ENCODE measurements at regions not wholly inside any gene's neighbourhood (a gene's known extent, or its start where the extent isn't known, plus 50 kb on each side); places are given as distances from the start of the nearest gene placed in this dataset.

GRCh38 chr7:41010967-41011366 is 691.9 kb downstream of the INHBA start:
- no peak overlapping the region for H2BK20ac ChIP-seq (ENCODE audit: low read depth, low read length, poor library complexity, severe bottlenecking)
- no peaks in the 10 kb centered on the region for H3K79me1 ChIP-seq (ENCODE audit: insufficient read depth, low read depth, low read length, poor library complexity, severe bottlenecking)
- no peak overlapping the region for H3K27ac ChIP-seq (ENCODE audit: insufficient read length, low read depth, low read length)
- H3K56ac ChIP-seq (ENCODE audit: insufficient read length, low read depth, low read length) = no peak overlapping the region
- no peak for TF ChIP-seq CTCF (conservative IDR thresholded peaks at IDR 0.05)
- no peaks in the 10 kb centered on the region for H3K9me3 ChIP-seq (ENCODE audit: control insufficient read depth, low read depth, low read length)
- no peak overlapping the region for H2BK5ac ChIP-seq (ENCODE audit: insufficient read length, low read length)
- no peak overlapping the region for H2BK12ac ChIP-seq (ENCODE audit: insufficient read length, low read depth, low read length)
- H3K9me3 Mint-ChIP-seq = no peaks in the 10 kb centered on the region
- H4K91ac ChIP-seq (ENCODE audit: insufficient read length, low read depth, low read length) = no peak overlapping the region
- no peak overlapping the region for H3K9ac ChIP-seq (ENCODE audit: extremely low read depth, insufficient read length, low read length)
- H3T11ph ChIP-seq (ENCODE audit: low read length) = no peak overlapping the region
- H2AFZ ChIP-seq (ENCODE audit: low read length) = no peak overlapping the region
- H2AK5ac ChIP-seq (ENCODE audit: insufficient read length, low read length) = no peak overlapping the region
- H3K27ac Mint-ChIP-seq = no peak overlapping the region
- H3K4me2 ChIP-seq (ENCODE audit: insufficient read depth, insufficient read length, low read length) = no peak overlapping the region
- no peak overlapping the region for H3K18ac ChIP-seq (ENCODE audit: insufficient read length, low read depth, low read length)
- H3K79me2 ChIP-seq (ENCODE audit: insufficient read depth, low read length) = no peaks in the 10 kb centered on the region
- no peak overlapping the region for H3K23ac ChIP-seq (ENCODE audit: insufficient read length, low read depth, low read length)
- H4K5ac ChIP-seq (ENCODE audit: insufficient read length, low read depth, low read length) = no peak overlapping the region
- no peaks in the 10 kb centered on the region for H3K27me3 ChIP-seq (ENCODE audit: insufficient read depth, low read length)
- H4K20me1 ChIP-seq (ENCODE audit: control insufficient read depth, insufficient read depth, insufficient read length) = no peaks in the 10 kb centered on the region
- no peaks in the 10 kb centered on the region for H3K36me3 Mint-ChIP-seq (ENCODE audit: insufficient read depth in 1 of 3, low read depth in 3 of 3)
- H4K8ac ChIP-seq (replicated peaks; ENCODE audit: insufficient read length, low read depth, low read length) = no peak overlapping the region
- H3K27me3 Mint-ChIP-seq (ENCODE audit: low read depth) = no peaks in the 10 kb centered on the region
- no peak overlapping the region for H3K4me3 Mint-ChIP-seq
- WGBS (ENCODE audit: extremely low coverage, insufficient read length, low lambda C conversion rate) = no CpG with 5 or more reads among the region's 4 CpGs
- no peaks in the 10 kb centered on the region for H3K4me1 ChIP-seq (ENCODE audit: insufficient read depth, low read length)
- H2BK120ac ChIP-seq (ENCODE audit: low read depth, low read length, poor library complexity, severe bottlenecking) = no peak overlapping the region
- no peak overlapping the region for H2BK15ac ChIP-seq (ENCODE audit: low read depth, low read length)
- 0 out of 4 replicates have a peak, but pooled peaks cover 0 to 3% of the 10 kb centered on the region in 2 experiments for H3K4me1 Mint-ChIP-seq
- no peak for DNase-seq
- H3K14ac ChIP-seq (ENCODE audit: insufficient read depth, low read length) = no peak overlapping the region
- no peak overlapping the region for H3K4ac ChIP-seq (ENCODE audit: low read depth, low read length)
- no peaks in the 10 kb centered on the region for H3K23me2 ChIP-seq (ENCODE audit: insufficient read length, low read depth, low read length, poor library complexity, severe bottlenecking)

Measured in H9 (cell line).